GM18520 (cell line): ENCODE measurements at regions not wholly inside any gene's neighbourhood (a gene's known extent, or its start where the extent isn't known, plus 50 kb on each side); places are given as distances from the start of the nearest gene placed in this dataset.

Source experiments
- ATAC-seq: cut with Tn5 transposase; IDR thresholded peaks from one replicate; pipeline ENCODE4 v1.9.1; 2021; ENCODE audit not compliant: unreplicated experiment

DNA sequence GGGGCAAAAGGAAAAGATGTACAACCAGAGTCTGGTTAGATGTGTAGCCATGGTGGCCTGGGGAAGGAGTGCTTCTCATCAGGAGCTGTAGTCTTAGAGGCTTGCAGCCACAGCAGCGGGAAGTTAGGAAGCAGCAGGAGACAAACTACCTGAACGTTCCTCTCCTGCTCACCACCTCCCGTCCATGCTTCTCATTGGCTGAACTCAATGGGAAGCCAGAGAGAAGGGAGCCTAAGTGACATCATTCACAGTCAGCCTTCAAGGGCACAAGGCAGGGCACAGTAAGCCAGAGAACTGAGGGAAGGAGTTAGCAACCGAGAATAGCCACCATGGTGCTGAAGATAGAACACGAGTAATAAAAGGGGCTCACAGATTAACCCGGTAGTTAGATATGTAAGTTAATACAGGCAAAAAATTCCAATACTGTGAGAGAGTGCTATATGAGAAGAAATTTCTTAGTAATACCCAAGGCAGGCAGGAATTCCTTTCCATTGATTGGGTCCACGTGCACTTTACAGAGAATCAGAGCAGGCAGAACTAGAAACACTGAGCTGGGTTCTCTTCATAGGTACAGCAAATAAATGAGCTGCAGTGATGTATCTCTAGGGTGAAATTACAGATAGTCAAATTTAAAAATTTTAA, 391.5 kb upstream of the DACH1 start:
- no peak for ATAC-seq

GRCh38 chr13:72255908-72256307, 388.9 kb upstream of the DACH1 start:
- ATAC-seq, result no peak

DNA sequence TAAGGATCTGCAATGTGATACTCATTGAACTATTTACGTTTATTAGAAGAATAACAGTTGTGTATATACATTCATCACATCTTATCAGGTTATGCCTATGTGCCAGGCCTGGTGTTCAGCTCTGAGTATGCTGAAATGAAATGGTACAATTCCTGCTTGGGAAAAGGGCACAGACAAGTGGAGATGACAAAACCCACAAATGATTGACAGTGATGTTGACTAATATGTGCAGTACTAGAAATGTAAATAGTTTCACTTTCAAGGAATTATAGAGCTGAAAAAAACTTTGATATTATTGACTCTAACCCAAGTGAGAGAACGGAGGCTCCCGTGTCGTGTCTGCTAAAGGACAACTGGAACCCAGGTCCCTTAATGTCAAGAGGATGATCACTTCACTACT, 386.8 kb upstream of the DACH1 start:
- ATAC-seq, result no peak

DNA sequence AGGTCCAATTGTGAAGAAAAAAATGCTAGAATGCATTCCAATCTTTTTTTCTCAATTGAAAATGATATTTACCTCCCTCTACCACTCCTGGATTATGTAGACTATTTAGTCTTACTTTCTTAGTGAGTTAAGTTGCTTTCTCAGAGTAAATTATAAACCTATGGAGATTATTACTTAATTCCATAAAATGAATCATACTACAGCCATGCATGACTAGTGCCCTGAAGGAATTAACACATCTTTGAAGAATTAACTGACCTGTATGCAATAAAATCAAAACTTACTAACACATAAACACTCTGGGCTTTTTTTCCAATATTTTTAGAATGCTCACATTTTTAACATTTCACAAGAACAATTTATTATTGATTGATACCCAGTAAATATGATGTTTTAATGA, 379.4 kb upstream of the DACH1 start:
- no peak for ATAC-seq

- ATAC-seq, result no peak
Observed at GRCh38 chr13:72244788-72245187, 377.8 kb upstream of the DACH1 start.

DNA sequence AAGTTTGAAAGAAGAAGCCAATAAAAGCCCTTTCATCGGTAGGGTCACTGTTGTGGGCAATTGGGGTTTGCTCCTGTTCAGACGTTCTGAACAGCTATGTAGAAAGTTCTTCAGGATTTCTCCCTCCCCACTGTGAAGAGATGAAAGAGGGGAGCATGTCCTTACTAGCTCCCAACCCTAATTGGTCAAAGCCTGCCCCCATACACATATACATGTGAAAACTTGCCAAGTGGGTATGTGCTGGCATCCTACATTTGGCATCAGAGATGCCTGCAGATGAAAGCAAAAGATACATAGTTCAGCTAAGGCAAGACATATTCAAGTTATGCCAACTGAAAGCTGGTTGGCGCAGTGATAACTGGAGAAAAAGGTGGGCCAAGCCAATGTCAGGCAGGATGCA, 363.1 kb upstream of the DACH1 start:
- ATAC-seq, result no peak

DNA sequence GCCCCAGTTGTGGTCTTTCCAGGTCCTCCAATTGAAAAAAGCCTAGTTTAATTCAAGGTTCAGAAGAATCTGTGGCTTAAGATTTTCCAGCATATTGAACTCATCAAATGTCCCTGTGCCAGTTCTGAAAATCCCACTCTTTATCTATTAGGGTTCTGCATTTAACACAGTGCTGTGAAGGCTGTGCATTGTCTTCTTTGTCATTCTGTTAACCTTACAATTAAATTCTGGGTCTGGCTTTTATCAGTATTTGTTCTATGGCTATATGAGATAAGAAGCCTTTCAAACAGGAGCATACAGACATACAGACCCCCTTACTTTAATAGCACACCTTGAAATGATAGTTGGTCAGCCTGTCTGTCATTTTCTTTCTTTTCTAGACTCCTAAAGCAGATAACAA, 362.1 kb upstream of the DACH1 start:
- no peak for ATAC-seq

DNA sequence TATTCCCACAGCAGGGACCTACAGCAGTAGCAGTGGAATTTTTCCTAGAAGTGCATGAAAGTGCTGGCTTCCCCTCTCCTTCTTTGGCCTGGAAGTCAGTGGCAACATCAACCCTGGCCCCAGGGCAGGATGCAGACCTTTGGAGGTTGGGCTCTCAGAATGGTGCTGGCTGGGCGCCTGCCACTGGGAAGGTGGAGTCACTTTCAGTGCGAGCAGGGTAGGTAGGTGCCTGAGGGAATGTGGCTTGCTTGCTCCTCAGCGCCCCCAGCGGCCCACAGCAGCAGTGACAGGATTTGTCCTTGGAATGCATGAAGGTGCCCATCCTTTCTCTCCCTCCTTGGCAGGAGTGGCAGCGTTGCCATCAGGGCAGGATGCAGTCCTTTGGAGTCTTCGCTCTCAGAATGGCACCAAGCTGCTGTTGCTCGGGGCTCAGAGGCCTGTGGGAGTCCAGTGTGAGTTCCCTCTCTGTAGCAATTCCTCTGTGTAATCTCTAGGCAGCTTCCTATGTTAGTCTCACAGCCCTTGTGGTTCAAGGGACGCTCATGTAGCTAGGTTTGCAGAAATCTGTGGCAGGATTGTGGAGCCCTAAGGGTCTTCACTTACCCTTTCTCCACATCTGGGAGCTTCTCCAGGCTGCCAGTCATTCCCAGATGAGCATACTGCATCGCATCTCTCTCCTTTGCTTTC, 354.4 kb upstream of the DACH1 start:
- no peak for ATAC-seq

DNA sequence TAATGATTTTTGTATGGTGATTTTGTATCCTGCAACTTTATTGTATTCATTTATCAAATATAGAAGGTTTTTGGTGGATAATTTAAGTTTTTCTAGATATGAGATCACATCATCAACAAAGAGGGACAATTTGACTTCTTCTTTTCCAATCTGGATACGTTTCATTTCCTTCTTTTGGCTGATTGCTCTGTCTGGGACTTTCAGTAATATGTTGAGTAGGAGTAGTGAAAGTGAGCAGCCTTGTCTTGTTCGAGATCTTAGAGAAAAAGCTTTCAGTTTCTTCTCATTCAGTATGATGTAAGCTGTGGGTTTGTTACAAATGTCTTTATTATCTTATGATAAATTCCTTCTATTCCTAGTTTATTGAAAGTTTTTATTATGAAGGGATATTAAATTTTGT, 352.0 kb upstream of the DACH1 start:
- peak; percentile 47 for ATAC-seq

DNA sequence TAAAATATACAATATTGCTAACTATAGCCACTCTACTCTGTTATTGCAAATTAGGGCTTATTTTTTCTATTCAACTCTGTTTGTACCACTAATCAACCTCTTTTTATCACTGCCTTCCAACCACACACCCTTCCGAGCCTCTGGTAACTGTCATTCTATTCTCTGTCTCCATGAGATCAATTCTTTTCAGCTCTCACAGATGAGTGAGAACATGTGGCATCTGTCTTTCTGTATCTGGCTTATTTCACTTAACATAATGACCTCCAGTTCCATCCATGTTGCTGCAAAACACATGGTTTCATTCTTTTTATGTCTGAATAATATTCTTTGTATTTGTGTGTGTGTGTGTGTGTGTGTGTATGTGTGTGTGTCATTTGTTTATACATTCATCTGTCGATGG, 350.1 kb upstream of the DACH1 start:
- ATAC-seq, result no peak

- no peak for ATAC-seq
Observed at GRCh38 chr13:72208112-72208645, 341.2 kb upstream of the DACH1 start.

- no peak for ATAC-seq
Observed at GRCh38 chr13:72205773-72206172, 338.8 kb upstream of the DACH1 start.

GRCh38 chr13:72204291-72204690, 337.3 kb upstream of the DACH1 start:
- no peak for ATAC-seq

GRCh38 chr13:72201726-72202125, 334.7 kb upstream of the DACH1 start:
- no peak for ATAC-seq

DNA sequence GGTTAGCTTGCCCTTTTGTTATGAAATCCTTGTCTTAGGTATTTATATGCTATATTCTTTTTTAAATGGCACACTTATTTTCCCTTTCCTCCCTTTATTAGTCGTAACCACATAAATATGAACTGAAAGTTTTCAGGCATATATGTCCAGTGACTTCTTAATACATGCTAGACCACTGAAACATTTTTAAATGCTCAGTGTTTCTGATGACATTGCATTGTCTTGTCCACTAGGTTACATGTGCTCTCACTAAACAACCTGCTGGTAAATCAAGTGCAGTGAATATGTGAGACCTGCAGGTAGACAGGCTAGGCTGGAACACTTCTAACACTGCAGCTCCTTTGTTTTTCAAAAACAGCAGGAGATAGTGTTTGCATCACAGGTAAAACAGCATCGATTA, 332.6 kb upstream of the DACH1 start:
- ATAC-seq, result no peak

DNA sequence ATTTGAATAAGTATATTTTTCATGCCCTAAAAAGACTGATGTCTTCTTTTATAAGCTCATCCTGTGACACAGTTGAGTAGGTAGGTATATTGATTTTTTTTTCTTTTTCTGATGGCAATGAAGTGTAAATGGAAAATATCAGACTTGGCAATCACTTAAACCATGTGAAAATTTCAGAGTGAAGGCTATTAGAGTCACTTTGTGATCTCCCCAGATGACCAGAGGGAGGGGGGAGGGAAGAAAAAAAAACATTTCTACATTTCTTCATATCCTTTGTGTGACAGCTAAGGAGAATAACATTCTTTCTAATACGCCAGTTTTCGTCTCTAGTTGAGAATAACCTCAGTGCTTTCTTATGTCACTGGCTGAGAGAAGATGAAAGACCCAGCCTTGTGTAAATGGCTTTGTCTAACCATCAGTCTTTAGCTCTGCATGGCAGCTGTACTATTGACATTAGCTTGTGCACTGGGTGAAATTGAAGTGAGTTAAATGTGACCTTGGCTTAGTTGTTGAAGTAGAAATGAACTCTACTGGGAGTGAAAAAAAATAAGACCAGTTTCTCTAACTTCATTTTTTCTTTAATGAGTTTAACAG, 332.1 kb upstream of the DACH1 start:
- no peak for ATAC-seq

GRCh38 chr13:72198042-72198441, 331.0 kb upstream of the DACH1 start:
- ATAC-seq, result no peak

- ATAC-seq, result no peak
Observed at GRCh38 chr13:72195044-72195704, 328.2 kb upstream of the DACH1 start.

DNA sequence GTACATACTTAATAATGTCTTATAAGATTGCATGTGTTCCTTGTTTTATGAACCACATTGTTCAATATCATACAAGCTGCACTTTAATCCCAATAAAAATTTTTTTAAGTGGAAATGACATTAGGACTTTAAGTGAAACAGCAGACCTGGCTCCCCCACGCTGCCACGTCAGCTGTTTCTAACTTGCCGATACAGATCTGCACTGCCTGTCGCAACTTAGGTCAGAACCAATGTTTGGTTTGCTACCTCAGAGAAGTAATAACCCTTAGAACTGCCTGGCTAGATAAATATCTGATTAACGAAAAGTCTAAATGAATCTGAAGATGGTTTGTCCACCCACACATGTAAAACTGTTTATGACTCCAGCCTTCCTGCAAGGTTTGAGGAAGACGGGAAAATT, 327.5 kb upstream of the DACH1 start:
- no peak for ATAC-seq

GRCh38 chr13:72186730-72187422, 319.9 kb upstream of the DACH1 start:
- no peak for ATAC-seq

DNA sequence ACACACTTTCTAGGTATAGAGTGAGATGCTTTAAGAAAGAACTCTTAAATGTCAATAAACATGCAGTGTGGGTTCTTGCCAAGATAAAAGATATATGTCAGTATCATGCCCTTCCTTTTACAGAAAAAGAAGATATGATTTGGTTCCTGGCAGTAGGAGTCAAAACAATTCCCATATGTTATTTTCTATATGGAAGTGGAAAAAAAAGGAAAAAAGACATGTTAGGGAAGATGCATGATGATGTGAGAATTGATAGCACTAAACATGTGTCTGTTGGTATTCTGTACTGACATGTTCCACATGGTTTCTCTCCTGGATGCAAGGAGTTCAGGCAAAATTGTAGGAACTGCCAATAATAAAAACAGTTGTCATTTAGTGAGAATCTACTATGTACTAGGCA, 318.8 kb upstream of the DACH1 start:
- no peak for ATAC-seq
